ENCODE measurements at regions not wholly inside any gene's neighbourhood (a gene's known extent, or its start where the extent isn't known, plus 50 kb on each side); places are given as distances from the start of the nearest gene placed in this dataset.
A peak's percentile ranks its signal among the peaks of the same experiment; 100 is the strongest.

- TF ChIP-seq CTCF (IDR thresholded peaks at IDR 0.05) (peak; percentile 63 to 87 (median 81)), POLR2A (IDR thresholded peaks at IDR 0.05) (no peak)
Measured at GRCh38 chr4:60201052-60201673, 999.0 kb upstream of the ADGRL3 start.

Measured in heart left ventricle (tissue), 13 donors.